GM21717 (cell line): ENCODE measurements at regions not wholly inside any gene's neighbourhood (a gene's known extent, or its start where the extent isn't known, plus 50 kb on each side); places are given as distances from the start of the nearest gene placed in this dataset.

Experiments
- ATAC-seq: cut with Tn5 transposase; IDR thresholded peaks from one replicate; pipeline ENCODE4 v1.9.1; 2021; ENCODE audit warnings: mild to moderate bottlenecking, moderate library complexity; ENCODE audit not compliant: unreplicated experiment

GRCh38 chr13:89255844-89256406 lies 1584.8 kb downstream of the SLITRK5 start:
- no peak for ATAC-seq

- ATAC-seq = no peak
Observed at GRCh38 chr13:89267734-89268133, 1596.6 kb downstream of the SLITRK5 start.

- no peak for ATAC-seq
Observed at GRCh38 chr13:89269737-89270136, 1598.6 kb downstream of the SLITRK5 start.

GRCh38 chr13:89270736-89271135 lies 1599.6 kb downstream of the SLITRK5 start:
- no peak for ATAC-seq

DNA sequence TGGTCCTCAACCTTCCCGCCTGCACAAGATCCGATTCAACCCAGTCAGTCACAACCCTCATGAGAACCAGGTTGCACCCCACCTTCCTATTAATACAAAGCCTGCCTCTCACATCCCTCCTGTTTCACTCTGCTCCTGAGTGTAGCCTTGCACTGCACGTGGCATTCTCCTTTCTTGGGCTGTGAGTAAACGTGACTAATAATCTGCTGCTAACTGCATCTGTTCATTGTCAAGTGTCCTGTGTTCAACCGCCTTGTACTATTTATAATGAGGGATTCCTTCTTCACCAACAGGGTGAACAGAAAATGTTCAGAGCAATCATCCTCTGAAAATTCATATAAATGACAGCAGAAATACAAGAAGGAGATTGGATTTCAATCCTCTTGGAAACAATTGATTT lies 1608.2 kb downstream of the SLITRK5 start:
- ATAC-seq = no peak

DNA sequence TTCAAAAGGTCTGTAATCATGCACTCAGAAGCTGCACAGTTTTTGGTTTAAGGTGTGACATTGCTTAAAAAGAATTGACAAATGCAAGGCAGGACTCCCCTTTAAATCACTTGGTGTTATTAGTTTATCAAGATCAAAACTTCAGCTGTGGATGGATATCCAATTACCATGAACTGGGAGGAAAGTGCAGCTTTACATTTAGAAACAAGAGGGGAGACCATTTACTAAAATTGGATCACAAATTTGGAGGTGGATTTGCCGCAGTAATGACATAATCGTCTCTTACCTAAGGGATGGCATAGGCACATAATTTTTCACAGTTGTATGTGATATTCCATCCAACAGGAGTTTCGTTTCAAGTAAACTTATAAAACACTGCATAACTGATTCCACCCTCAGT lies 1610.2 kb downstream of the SLITRK5 start:
- ATAC-seq = no peak

- ATAC-seq = no peak
Observed at GRCh38 chr13:89282241-89282640, 1611.1 kb downstream of the SLITRK5 start.

DNA sequence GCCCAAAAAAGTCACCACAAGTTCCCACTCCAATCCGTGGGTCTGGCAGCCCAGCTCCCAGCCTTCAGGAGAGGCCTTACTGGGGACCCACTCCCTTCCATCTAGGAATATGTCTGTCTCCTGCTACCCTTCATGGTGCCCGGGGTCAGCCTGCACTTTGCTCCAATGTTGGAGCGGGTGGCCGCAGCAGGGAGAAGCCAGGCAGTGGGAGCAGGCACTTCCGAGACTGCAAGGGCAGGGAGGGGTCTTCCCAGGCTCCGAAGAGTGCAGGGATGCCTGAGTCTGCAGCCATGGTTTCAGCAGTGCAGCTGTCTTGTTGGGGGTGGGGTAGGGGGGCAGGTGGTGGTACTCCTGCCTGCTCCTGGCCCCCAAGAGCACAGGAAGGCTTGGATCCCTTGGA lies 1616.2 kb downstream of the SLITRK5 start:
- ATAC-seq = no peak

DNA sequence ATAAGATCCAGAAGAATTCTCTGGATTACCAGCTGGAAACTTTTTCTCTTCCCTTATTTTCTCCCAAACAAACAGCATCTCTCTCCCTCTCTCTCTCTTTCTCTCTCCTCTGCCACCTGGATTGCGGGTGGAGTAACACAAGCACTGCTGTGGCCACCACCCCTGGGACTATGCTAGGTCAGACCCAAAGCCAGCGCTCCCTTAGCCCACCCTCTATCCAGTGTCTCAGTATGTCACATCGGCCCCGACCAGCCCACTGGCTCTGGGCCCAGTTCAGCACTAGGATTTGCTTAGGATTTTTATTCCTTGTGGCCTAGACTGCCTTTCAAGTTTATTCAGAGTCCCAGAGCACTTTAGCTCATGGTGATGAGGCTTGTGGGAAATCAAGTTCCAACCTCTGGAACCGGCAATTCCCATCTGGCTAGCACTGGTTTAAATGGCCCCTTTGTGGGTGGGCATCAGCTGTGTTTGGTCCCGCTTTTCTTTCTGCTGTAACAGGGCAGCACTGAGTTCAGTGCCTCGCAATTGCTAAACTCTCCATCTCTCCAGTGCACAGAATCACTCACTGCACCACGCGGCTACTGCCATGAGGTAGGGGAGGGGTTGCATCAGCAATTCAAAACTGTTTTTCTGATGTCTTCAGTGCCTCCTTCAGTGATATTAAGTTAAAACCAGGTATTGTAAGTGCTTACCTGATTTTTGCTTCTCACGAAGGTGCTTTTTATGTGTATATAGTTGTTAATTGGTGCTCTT lies 1623.1 kb downstream of the SLITRK5 start:
- no peak for ATAC-seq

GRCh38 chr13:89307278-89307677 lies 1636.1 kb downstream of the SLITRK5 start:
- ATAC-seq = no peak

DNA sequence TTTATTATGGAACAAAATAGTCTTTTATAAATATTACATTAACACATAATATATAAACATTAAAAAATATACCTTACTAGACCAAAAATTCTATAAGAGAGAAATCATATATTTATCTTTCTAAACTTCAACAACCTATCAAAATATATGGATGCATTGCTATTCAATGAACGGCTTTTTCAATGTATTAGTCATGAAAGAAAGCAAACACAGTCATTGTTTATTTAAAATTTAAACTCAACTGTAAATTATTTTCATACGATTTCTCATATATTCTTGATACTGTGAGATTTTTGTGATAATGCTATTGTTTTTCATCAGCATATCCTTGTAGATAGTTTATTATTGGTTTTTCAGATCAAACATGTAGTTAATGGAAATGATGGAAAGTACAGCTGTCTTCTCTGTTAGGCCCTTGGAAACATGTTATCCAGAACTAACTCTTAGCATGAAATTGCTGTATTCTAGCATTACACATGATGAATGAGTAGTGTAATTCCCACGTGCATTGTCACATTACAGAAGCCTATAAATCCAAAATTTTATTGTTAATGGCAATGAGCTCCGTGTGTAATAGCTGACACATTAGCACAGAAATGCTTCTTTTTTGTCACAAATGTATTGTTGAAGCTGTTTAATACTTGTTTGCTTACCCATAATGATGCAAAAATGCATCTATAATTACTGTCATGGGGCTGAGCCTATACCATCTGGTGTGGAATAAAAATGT lies 1639.9 kb downstream of the SLITRK5 start:
- ATAC-seq = no peak

DNA sequence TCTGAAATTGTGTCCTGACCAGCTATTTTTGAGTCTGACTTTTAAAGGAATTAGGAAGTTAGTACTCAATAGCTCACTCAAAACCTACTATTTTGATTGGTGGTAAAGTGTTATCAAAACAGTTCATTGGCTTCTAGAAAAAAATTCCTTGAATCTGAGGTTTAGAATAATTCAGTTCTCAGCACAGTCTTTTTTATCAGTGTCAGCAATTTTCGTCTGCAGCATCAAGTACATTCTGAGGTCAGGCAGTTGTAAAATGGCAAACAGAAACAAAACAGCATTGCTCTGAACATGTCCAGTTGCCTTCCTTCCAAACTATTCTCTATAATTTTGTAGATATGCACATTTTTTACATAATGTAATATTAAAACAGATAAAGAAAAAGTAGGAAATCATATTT lies 1644.1 kb downstream of the SLITRK5 start:
- no peak for ATAC-seq

DNA sequence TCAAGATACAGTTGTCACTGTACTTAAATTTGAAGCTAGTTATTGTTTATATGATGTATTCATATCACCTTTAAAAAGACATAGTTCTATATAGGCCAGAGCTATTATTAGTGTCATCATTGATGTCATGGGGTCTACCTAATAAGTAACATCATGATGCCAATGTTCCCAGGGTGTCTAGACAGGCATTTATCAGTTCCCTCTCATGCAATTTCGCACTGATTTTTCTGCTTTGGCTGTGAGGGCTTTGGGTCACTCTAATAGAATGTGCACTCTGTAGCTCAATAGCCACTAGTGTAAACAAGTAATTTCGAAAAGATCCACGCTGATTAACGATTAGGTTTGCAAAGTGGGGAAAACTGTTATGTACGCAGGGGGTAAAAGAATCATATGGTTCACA lies 1651.3 kb downstream of the SLITRK5 start:
- ATAC-seq = no peak

DNA sequence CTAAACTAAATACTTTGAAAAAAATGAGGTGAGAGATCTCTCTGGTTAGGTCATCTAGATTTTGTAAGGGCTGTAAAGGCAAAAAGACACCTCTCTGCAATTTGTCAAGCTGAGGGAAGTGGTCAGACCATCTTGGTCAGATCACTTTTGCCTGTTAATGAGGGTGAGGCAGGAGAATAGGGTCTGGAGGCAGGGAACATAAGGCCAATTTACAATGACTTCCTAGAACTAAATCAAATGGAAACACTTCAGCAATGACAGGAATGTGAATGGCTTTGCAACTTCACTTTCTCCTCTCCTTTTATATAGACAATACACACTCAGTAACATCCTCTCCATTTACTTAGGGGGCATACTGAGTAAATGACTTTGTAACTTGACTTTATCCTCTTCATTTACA lies 1653.4 kb downstream of the SLITRK5 start:
- no peak for ATAC-seq

DNA sequence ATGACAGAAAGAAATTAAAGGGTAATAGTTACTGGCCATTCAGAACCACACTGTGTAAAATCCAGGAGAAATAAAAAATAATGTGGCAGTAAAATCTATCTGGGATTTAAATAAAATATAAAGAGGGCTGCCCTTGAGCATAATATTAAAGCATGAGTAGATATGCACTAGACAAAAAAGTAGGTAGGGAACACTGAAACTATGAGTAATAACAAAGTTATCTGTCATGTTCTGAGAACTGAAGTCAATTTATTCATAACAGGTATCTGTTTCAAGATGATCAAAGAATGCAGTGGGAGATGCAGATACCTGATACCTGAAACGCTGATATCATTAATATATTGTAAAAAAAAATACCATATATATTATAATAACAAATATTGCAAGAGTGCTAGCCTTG lies 1672.0 kb downstream of the SLITRK5 start:
- ATAC-seq = no peak

GRCh38 chr13:89352384-89352783 lies 1681.2 kb downstream of the SLITRK5 start:
- ATAC-seq = no peak

DNA sequence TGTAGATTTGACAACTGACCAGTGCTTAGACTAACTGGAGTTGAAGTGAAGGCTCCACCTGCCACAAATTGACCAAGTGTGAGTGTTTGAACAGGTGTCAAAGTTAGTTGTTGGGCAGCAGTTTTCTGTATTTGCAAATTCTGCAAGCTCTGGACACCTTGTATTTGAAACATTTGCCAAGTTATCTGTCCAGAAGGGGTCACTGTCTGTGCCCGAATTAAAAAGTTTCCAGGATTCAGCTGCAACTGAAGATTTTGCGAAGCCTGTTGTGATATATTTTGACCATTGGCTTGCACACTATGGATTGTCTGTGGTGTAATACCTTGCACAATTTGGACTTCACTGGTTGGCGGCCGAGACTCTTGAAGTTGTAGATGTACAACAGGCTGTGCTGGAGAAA lies 1690.7 kb downstream of the SLITRK5 start:
- ATAC-seq = no peak

- ATAC-seq = no peak
Observed at GRCh38 chr13:89363144-89363543, 1692.0 kb downstream of the SLITRK5 start.

GRCh38 chr13:89372193-89372592 lies 1701.0 kb downstream of the SLITRK5 start:
- ATAC-seq = no peak

DNA sequence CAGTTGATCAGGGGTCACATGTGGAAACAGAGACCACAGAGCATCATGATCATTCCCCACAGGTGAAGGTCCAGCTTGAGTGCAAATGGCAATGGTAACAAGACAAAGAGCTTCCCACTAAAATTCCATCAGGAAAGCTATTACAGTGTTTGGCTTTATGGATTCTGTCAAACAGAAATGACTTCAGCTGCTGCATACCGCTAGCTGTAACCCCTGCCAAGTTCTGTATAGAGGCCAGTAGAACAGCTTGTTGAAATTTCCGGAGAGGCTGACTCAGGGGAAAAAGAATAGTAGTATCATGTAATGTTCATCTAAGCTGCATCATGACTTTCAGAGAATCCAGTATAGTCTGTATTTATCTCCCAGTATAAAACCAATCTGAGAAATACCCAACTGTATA lies 1704.7 kb downstream of the SLITRK5 start:
- ATAC-seq = no peak

DNA sequence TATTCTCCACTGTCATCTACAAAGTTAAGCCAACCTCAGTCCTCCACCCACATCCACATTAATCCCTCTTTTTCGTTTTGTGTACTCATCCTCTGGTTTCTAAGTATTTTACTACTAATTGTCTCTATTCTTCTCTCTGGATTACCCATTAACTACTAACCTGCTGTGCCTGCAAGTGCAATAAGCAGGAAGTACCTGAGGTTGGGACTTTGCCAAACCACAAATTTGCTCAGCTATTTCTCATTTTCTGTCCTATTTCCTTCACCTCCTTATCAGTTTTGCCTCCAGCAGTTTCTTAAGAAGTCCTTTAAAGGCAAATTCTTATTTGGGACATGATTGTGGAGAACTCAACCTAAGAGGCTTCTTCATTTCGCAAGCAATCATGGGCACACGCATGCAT lies 1708.9 kb downstream of the SLITRK5 start:
- ATAC-seq = no peak

GRCh38 chr13:89382981-89383380 lies 1711.8 kb downstream of the SLITRK5 start:
- no peak for ATAC-seq
